ENCODE measurements at regions not wholly inside any gene's neighbourhood (a gene's known extent, or its start where the extent isn't known, plus 50 kb on each side); places are given as distances from the start of the nearest gene placed in this dataset.

DNA sequence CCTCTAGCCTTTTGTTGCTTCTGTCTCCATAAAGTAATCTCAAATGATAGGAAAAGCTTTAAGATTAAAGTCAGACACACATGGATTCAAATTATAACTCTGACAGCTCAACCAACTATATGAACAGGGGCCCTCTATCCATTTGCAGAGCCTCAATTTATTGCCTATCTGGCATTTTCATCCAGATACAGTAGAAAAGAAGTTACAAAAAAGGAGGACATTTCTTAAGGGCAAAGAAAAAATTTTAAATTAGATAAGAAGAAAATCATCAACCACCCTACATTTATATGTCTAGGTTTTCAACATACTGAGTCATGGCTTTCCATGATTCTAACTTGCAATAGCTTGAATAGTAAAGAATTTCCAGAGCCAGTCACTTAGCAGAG is 567.2 kb downstream of the CAAP1 start:
- no peak for DNase-seq (ENCODE audit: insufficient read length, low spot score, missing footprints)
- H3K4me2 ChIP-seq (ENCODE audit: insufficient read depth, low read length) = no peak overlapping the region
- TF ChIP-seq, protein P1, sequence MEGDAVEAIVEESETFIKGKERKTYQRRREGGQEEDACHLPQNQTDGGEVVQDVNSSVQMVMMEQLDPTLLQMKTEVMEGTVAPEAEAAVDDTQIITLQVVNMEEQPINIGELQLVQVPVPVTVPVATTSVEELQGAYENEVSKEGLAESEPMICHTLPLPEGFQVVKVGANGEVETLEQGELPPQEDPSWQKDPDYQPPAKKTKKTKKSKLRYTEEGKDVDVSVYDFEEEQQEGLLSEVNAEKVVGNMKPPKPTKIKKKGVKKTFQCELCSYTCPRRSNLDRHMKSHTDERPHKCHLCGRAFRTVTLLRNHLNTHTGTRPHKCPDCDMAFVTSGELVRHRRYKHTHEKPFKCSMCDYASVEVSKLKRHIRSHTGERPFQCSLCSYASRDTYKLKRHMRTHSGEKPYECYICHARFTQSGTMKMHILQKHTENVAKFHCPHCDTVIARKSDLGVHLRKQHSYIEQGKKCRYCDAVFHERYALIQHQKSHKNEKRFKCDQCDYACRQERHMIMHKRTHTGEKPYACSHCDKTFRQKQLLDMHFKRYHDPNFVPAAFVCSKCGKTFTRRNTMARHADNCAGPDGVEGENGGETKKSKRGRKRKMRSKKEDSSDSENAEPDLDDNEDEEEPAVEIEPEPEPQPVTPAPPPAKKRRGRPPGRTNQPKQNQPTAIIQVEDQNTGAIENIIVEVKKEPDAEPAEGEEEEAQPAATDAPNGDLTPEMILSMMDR (IDR thresholded peaks at IDR 0.05; ENCODE audit: extremely low read depth, low read depth, low read length) = no peak

GRCh38 chr9:26324786-26325443 is 567.7 kb downstream of the CAAP1 start:
- TF ChIP-seq, protein P1 (IDR thresholded peaks at IDR 0.05; ENCODE audit: extremely low read depth, low read depth, low read length) = no peak
- Histone ChIP-seq H3K36me3 (ENCODE audit: insufficient read depth, low read length) (no peaks in the 10 kb centered on the region), H3K4me1 (ENCODE audit: insufficient read depth, low read length) (no peaks in the 10 kb centered on the region), H4K20me1 (ENCODE audit: insufficient read depth, low read length) (no peaks in the 10 kb centered on the region), H3K4me3 (ENCODE audit: insufficient read depth, low read length) (no peak overlapping the region), H3K4me2 (ENCODE audit: insufficient read depth, low read length) (no peak overlapping the region), H3K9me3 (ENCODE audit: low read depth, low read length) (no peaks in the 10 kb centered on the region), H3K27ac (ENCODE audit: low read depth, low read length) (no peak overlapping the region), H3K79me2 (ENCODE audit: insufficient read depth, low read length) (no peaks in the 10 kb centered on the region), H3K27me3 (ENCODE audit: insufficient read depth, low read length) (no peaks in the 10 kb centered on the region), H2AFZ (ENCODE audit: low read length) (no peak overlapping the region)
- no peak for DNase-seq (ENCODE audit: insufficient read length, low spot score, missing footprints)

More for the DNA sequence above, 567.2 kb downstream of the CAAP1 start:
- Histone ChIP-seq H3K4me1 (ENCODE audit: insufficient read depth, low read length) (no peaks in the 10 kb centered on the region), H3K27me3 (ENCODE audit: insufficient read depth, low read length) (no peaks in the 10 kb centered on the region), H4K20me1 (ENCODE audit: insufficient read depth, low read length) (no peaks in the 10 kb centered on the region), H3K36me3 (ENCODE audit: insufficient read depth, low read length) (no peaks in the 10 kb centered on the region), H3K27ac (ENCODE audit: low read depth, low read length) (no peak overlapping the region), H3K4me3 (ENCODE audit: insufficient read depth, low read length) (no peak overlapping the region), H2AFZ (ENCODE audit: low read length) (no peak overlapping the region), H3K79me2 (ENCODE audit: insufficient read depth, low read length) (no peaks in the 10 kb centered on the region), H3K9me3 (ENCODE audit: low read depth, low read length) (no peaks in the 10 kb centered on the region)

DNA sequence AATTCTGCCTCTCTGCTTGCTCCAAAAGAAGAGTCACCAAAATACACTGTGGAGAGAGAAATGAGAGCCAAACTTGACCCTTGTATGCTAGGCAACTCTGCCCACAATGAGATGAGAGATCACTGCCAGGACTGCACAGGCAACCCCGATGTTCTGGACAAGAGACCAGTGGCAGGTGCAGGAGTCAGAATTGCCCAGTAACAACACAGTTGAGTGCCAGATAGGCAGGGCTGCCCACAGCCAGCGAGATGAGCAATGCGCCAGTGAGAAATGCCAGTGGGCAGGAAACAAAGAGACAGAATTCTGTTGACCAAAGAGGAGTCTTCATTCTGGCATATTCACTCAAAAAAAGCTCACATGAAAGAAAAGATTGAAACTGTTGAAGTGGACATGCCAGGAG is 570.7 kb downstream of the CAAP1 start:
- TF ChIP-seq, protein P1 (IDR thresholded peaks at IDR 0.05; ENCODE audit: extremely low read depth, low read depth, low read length) = no peak
- H2AFZ ChIP-seq (ENCODE audit: low read length) = no peak overlapping the region
- no peak overlapping the region for H3K4me2 ChIP-seq (ENCODE audit: insufficient read depth, low read length)
- H3K79me2 ChIP-seq (ENCODE audit: insufficient read depth, low read length) = no peaks in the 10 kb centered on the region
- H3K27me3 ChIP-seq (ENCODE audit: insufficient read depth, low read length) = no peaks in the 10 kb centered on the region
- H4K20me1 ChIP-seq (ENCODE audit: insufficient read depth, low read length) = no peaks in the 10 kb centered on the region
- H3K36me3 ChIP-seq (ENCODE audit: insufficient read depth, low read length) = no peaks in the 10 kb centered on the region
- DNase-seq (ENCODE audit: insufficient read length, low spot score, missing footprints) = peak; percentile 14
- no peak overlapping the region for H3K4me3 ChIP-seq (ENCODE audit: insufficient read depth, low read length)
- no peaks in the 10 kb centered on the region for H3K4me1 ChIP-seq (ENCODE audit: insufficient read depth, low read length)
- H3K27ac ChIP-seq (ENCODE audit: low read depth, low read length) = no peak overlapping the region
- H3K9me3 ChIP-seq (ENCODE audit: low read depth, low read length) = no peaks in the 10 kb centered on the region

DNA sequence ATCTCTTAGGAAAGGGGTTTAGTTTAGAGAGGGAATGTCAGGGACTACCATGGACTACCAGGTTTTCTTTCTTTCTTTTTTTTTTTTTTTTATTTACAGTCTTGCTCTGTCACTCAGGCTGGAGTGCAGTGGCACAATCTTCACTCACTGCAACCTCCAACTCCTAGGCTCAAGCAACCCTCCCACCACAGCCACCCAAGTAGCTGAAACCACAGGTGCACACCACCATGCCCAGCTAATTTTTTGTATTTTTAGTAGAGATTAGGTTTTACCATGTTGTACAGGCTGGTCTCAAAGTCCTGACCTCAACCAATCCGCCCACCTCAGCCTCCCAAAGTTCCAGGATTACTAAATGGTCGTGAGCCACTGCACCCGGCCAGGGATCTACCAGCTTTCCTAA is 572.7 kb downstream of the CAAP1 start:
- H3K4me2 ChIP-seq (ENCODE audit: insufficient read depth, low read length) = no peak overlapping the region
- no peak overlapping the region for H3K27ac ChIP-seq (ENCODE audit: low read depth, low read length)
- no peak overlapping the region for H2AFZ ChIP-seq (ENCODE audit: low read length)
- H4K20me1 ChIP-seq (ENCODE audit: insufficient read depth, low read length) = no peaks in the 10 kb centered on the region
- TF ChIP-seq, protein P1 (IDR thresholded peaks at IDR 0.05; ENCODE audit: extremely low read depth, low read depth, low read length) = no peak
- H3K36me3 ChIP-seq (ENCODE audit: insufficient read depth, low read length) = no peaks in the 10 kb centered on the region
- DNase-seq (ENCODE audit: insufficient read length, low spot score, missing footprints) = no peak
- H3K9me3 ChIP-seq (ENCODE audit: low read depth, low read length) = no peaks in the 10 kb centered on the region
- no peaks in the 10 kb centered on the region for H3K4me1 ChIP-seq (ENCODE audit: insufficient read depth, low read length)
- H3K4me3 ChIP-seq (ENCODE audit: insufficient read depth, low read length) = no peak overlapping the region
- no peaks in the 10 kb centered on the region for H3K79me2 ChIP-seq (ENCODE audit: insufficient read depth, low read length)
- H3K27me3 ChIP-seq (ENCODE audit: insufficient read depth, low read length) = no peaks in the 10 kb centered on the region

Measured in osteoblast (primary cell).